Adrenal gland (tissue), 5 donors: ENCODE measurements at regions not wholly inside any gene's neighbourhood (a gene's known extent, or its start where the extent isn't known, plus 50 kb on each side); places are given as distances from the start of the nearest gene placed in this dataset.

Experiments used
- POLR2A ChIP-seq, 2 donors: fragments of 450-650 bp; IDR thresholded peaks; one replicate each; pipeline ENCODE4 v1.6.1; 2017; ENCODE audit warnings: antibody characterized with exemption in 2 of 2, mild to moderate bottlenecking in 2 of 2, moderate library complexity in 1 of 2
- TF ChIP-seq, protein P1 (sequence below), 6 experiments: fragments of 450-650 bp in 4 of 6; fragments of 200-600 bp in 2 of 6; sonication (generic) in 1 of 6; IDR thresholded peaks; 1 replicate in 5 of 6; 2 replicates in 1 of 6; pipeline versions ENCODE4 v1.5.1 to v1.8.0; 2016 to 2021; ENCODE audit warnings: antibody characterized with exemption in 6 of 6, mild to moderate bottlenecking in 2 of 6, moderate library complexity in 1 of 6
- donor health status: DM: no; HTN: no; CAD: no.

DNA sequence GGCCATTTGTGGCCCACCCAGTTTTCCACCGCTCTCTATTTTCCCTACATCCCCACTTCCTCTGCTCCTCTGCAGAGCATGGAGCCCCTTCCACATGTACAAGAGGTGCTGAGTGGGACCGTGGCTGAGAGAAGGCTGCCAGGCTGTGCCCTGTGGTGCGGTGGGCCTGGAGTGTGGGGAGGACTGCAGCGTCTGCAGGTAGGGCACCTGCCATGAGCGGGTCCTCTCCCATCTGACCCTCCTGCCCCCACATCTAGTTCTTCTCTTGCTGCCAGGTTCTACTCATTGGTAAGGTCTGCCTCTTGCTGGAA is 145.6 kb upstream of the FAM20C start:
- no peak for TF ChIP-seq POLR2A (IDR thresholded peaks at IDR 0.05)
- TF ChIP-seq, protein P1, sequence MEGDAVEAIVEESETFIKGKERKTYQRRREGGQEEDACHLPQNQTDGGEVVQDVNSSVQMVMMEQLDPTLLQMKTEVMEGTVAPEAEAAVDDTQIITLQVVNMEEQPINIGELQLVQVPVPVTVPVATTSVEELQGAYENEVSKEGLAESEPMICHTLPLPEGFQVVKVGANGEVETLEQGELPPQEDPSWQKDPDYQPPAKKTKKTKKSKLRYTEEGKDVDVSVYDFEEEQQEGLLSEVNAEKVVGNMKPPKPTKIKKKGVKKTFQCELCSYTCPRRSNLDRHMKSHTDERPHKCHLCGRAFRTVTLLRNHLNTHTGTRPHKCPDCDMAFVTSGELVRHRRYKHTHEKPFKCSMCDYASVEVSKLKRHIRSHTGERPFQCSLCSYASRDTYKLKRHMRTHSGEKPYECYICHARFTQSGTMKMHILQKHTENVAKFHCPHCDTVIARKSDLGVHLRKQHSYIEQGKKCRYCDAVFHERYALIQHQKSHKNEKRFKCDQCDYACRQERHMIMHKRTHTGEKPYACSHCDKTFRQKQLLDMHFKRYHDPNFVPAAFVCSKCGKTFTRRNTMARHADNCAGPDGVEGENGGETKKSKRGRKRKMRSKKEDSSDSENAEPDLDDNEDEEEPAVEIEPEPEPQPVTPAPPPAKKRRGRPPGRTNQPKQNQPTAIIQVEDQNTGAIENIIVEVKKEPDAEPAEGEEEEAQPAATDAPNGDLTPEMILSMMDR (IDR thresholded peaks at IDR 0.05): no peak
